Panc1 (cell line): ENCODE measurements at regions not wholly inside any gene's neighbourhood (a gene's known extent, or its start where the extent isn't known, plus 50 kb on each side); places are given as distances from the start of the nearest gene placed in this dataset.
A peak's percentile ranks its signal among the peaks of the same experiment; 100 is the strongest.

ENCODE experiments used
- ATAC-seq: fragments of 200-7000 bp; cut with Tn5 transposase; 2 replicates; pipeline ENCODE4 v1.9.1; 2020; ENCODE audit warnings: mild to moderate bottlenecking, moderate library complexity
- BruUV-seq: library from RNA; stranded (reverse); fragments of 400-500 nt; replicated peaks from 2 replicates; lab custom pipeline; 2021; lab: Mats Ljungman, UMichigan
- CTCF ChIA-PET: fragments of 300-600 bp; sonication (Branson Sonifier 250); formaldehyde crosslinking; loops from one replicate; lab custom pipeline; 2022; ENCODE audit warnings: antibody characterized with exemption; lab: Charles Lee
- POLR2A ChIA-PET: fragments of 300-600 bp; sonication (Branson Sonifier 250); formaldehyde crosslinking; loops from one replicate; lab custom pipeline; 2022; ENCODE audit warnings: antibody characterized with exemption; lab: Charles Lee
- DNase-seq: peaks from one replicate; pipeline ENCODE4 v3.0.0-alpha.2; 2010; ENCODE audit warnings: low read depth, low spot score
- H3K27ac ChIP-seq: 2 replicates; pipeline ENCODE4 v1.5.1; 2011; ENCODE audit warnings: mild to moderate bottlenecking, low read length, inconsistent platforms
- H3K27me3 ChIP-seq: fragments of 200-500 bp; sonication (Bioruptor generic); 2 replicates; pipeline ENCODE4 v1.6.0; 2014; ENCODE audit warnings: low read length, inconsistent platforms; ENCODE audit not compliant: control insufficient read depth, insufficient read depth
- H3K36me3 ChIP-seq: fragments of 200-500 bp; sonication (Bioruptor generic); 2 replicates; pipeline ENCODE4 v1.5.1; 2014; ENCODE audit warnings: inconsistent platforms, mild to moderate bottlenecking, low read length, moderate library complexity; ENCODE audit not compliant: control insufficient read depth, insufficient read depth
- H3K4me1 ChIP-seq: 2 replicates; pipeline ENCODE4 v1.5.1; 2011; ENCODE audit warnings: inconsistent platforms, mild to moderate bottlenecking, low read length, moderate library complexity; ENCODE audit not compliant: control insufficient read depth, insufficient read depth
- H3K4me3 ChIP-seq, 2 experiments: 2 replicates each; pipeline ENCODE4 v1.5.1; 2011 to 2012; ENCODE audit warnings: low read depth in 2 of 2, low read length in 2 of 2, mild to moderate bottlenecking in 2 of 2, inconsistent platforms in 1 of 2, moderate library complexity in 1 of 2
- H3K9me3 ChIP-seq: fragments of 200-500 bp; sonication (Bioruptor generic); 2 replicates; pipeline ENCODE4 v1.5.1; 2014; ENCODE audit warnings: low read depth, mild to moderate bottlenecking, inconsistent platforms, low read length, moderate library complexity; ENCODE audit not compliant: control insufficient read depth, insufficient read depth
- CTCF ChIP-seq: fragments of 450-650 bp; IDR thresholded peaks from 2 replicates; pipeline ENCODE4 v1.5.1; 2017; ENCODE audit warnings: mild to moderate bottlenecking
- POLR2AphosphoS5 ChIP-seq: IDR thresholded peaks from 2 replicates; pipeline ENCODE4 v1.6.1; 2012; ENCODE audit warnings: mild to moderate bottlenecking, low read depth, low read length, moderate library complexity
- REST ChIP-seq, 2 experiments: IDR thresholded peaks; 2 replicates each; pipeline ENCODE4 v1.6.1; 2011 to 2012; ENCODE audit warnings: low read depth in 2 of 2, control low read depth in 1 of 2, low read length in 1 of 2, mild to moderate bottlenecking in 1 of 2, moderate library complexity in 1 of 2; ENCODE audit not compliant: insufficient read depth in 1 of 2
- SIN3A ChIP-seq: IDR thresholded peaks from 2 replicates; pipeline ENCODE4 v1.6.1; 2012; ENCODE audit warnings: low read depth, mild to moderate bottlenecking, low read length, moderate library complexity, borderline replicate concordance; ENCODE audit not compliant: insufficient read depth
- TCF7L2 ChIP-seq: IDR thresholded peaks from 2 replicates; pipeline ENCODE4 v1.6.1; 2011; ENCODE audit warnings: mild to moderate bottlenecking, low read depth, low read length, inconsistent platforms
- in situ Hi-C: cut with HindIII; loops from 2 replicates; pipeline ENCODE4 v1.10.0; 2016; ENCODE audit warnings: low sequenced_read_pairs, low pct_unique_long_range_greater_than_20kb
- intact Hi-C: fragments of 100-400 bp; cut with micrococcal nuclease; formaldehyde crosslinking; loops from one replicate; pipeline ENCODE4 v1.10.0; 2022; ENCODE audit not compliant: unreplicated experiment

- CTCF ChIA-PET, result interaction anchor here (0.5 to 0.6 kb wide), 5 partner anchors 15 to 1466 kb away, joined by 3 to 8 read pairs (median 4); no protein-coding TSS in a partner anchor
- Histone ChIP-seq H3K9me3 (no peaks in the 10 kb centered on the region), H3K4me1 (no peaks in the 10 kb centered on the region), H3K36me3 (no peaks in the 10 kb centered on the region), H3K27me3 (peaks cover 39% of the 10 kb centered on the region), H3K4me3 (no peak overlapping the region), H3K27ac (no peak overlapping the region)
- in situ Hi-C loops, result no loop called here
- ATAC-seq, result peak; percentile 93
- DNase-seq, result peak; percentile 57
- intact Hi-C loops, result loop anchor here (5.0 to 10.0 kb wide), 4 partner anchors 150 to 1638 kb away; no protein-coding TSS in a partner anchor
- BruUV-seq, result no TSS peak
- TF ChIP-seq CTCF (peak; percentile 85), REST (IDR thresholded peaks at IDR 0.05; ENCODE audit: insufficient read depth in 1 of 2, low read depth in 2 of 2, low read length in 1 of 2) (no peak)
- POLR2A ChIA-PET, result no interaction called here
Observed at GRCh38 chr1:219812491-219813203, 115.7 kb downstream of the SLC30A10 start.

GRCh38 chr1:219812086-219812485, 116.3 kb downstream of the SLC30A10 start:
- BruUV-seq, result no TSS peak
- Histone ChIP-seq H3K9me3 (no peaks in the 10 kb centered on the region), H3K27ac (no peak overlapping the region), H3K4me3 (no peak overlapping the region), H3K4me1 (no peaks in the 10 kb centered on the region), H3K36me3 (no peaks in the 10 kb centered on the region), H3K27me3 (peaks cover 38% of the 10 kb centered on the region)
- TF ChIP-seq TCF7L2, result no peak
- TF ChIP-seq SIN3A, result no peak
- no peak for TF ChIP-seq REST (IDR thresholded peaks at IDR 0.05; ENCODE audit: insufficient read depth in 1 of 2, low read depth in 2 of 2, low read length in 1 of 2)
- TF ChIP-seq CTCF, result no peak
- TF ChIP-seq POLR2AphosphoS5, result no peak
- POLR2A ChIA-PET, result no interaction called here
- intact Hi-C loops, result loop anchor here (5.0 to 10.0 kb wide), 4 partner anchors 150 to 1637 kb away; no protein-coding TSS in a partner anchor
- DNase-seq (no peak), ATAC-seq (peak; percentile 31; the same call in 1 of the 2 replicates)
- in situ Hi-C loops, result no loop called here
- CTCF ChIA-PET, result interaction anchor here (0.5 to 0.6 kb wide), 3 partner anchors 16 to 1453 kb away, joined by 4 to 8 read pairs (median 7); no protein-coding TSS in a partner anchor
